IMR-90 (cell line): ENCODE measurements at regions not wholly inside any gene's neighbourhood (a gene's known extent, or its start where the extent isn't known, plus 50 kb on each side); places are given as distances from the start of the nearest gene placed in this dataset.
A peak's percentile ranks its signal among the peaks of the same experiment; 100 is the strongest.

Source experiments
- ATAC-seq: fragments of 200-7000 bp; cut with Tn5 transposase; 2 replicates; pipeline ENCODE4 v1.9.1; 2020; ENCODE audit warnings: low read depth, mild to moderate bottlenecking, moderate library complexity
- BruUV-seq: library from RNA; stranded (reverse); fragments of 400-500 nt; replicated peaks from 2 replicates; lab custom pipeline; 2021; lab: Mats Ljungman, UMichigan
- CTCF ChIA-PET: fragments of 300-600 bp; formaldehyde crosslinking; extraction: SDS; loops from one replicate; lab custom pipeline; 2021; ENCODE audit warnings: antibody characterized with exemption; lab: Yijun Ruan, JAX
- POLR2A ChIA-PET: fragments of 300-600 bp; sonication (Branson Sonifier 250); formaldehyde crosslinking; loops from one replicate; lab custom pipeline; 2022; ENCODE audit warnings: antibody characterized with exemption; ENCODE audit not compliant: unreplicated experiment; lab: Charles Lee
- DNase-seq: peaks from one replicate; pipeline ENCODE4 v3.0.0; 2013
- H2AFZ ChIP-seq: replicated peaks from 2 replicates; pipeline ENCODE3; 2013; ENCODE audit warnings: low read length, mild to moderate bottlenecking; ENCODE audit not compliant: poor library complexity
- H2AK5ac ChIP-seq: 2 replicates; pipeline ENCODE4 v1.6.1; 2013; ENCODE audit warnings: low read depth, low read length, inconsistent platforms
- H2AK9ac ChIP-seq: replicated peaks from 2 replicates; pipeline ENCODE3; 2013; ENCODE audit warnings: mild to moderate bottlenecking, low read depth, low read length, moderate library complexity; ENCODE audit not compliant: poor library complexity
- H2BK120ac ChIP-seq: 2 replicates; pipeline ENCODE4 v1.6.1; 2013; ENCODE audit warnings: low read depth, low read length, inconsistent platforms
- H2BK15ac ChIP-seq: 3 replicates; pipeline ENCODE4 v1.6.1; 2013; ENCODE audit warnings: low read depth, low read length, inconsistent platforms
- H2BK20ac ChIP-seq: 2 replicates; pipeline ENCODE4 v1.6.1; 2013; ENCODE audit warnings: low read depth, mild to moderate bottlenecking, inconsistent platforms, low read length, moderate library complexity
- H2BK5ac ChIP-seq: 2 replicates; pipeline ENCODE4 v1.6.1; 2013; ENCODE audit warnings: mild to moderate bottlenecking, low read depth, low read length, inconsistent platforms; ENCODE audit not compliant: poor library complexity, severe bottlenecking
- H3K14ac ChIP-seq: replicated peaks from 2 replicates; pipeline ENCODE4 v1.6.1; 2013; ENCODE audit warnings: low read depth, low read length, inconsistent platforms
- H3K18ac ChIP-seq: 2 replicates; pipeline ENCODE4 v1.6.1; 2013; ENCODE audit warnings: low read depth, low read length, control low read depth
- H3K23ac ChIP-seq: 2 replicates; pipeline ENCODE4 v1.6.1; 2013; ENCODE audit warnings: low read depth, low read length, inconsistent platforms
- H3K27ac ChIP-seq: 2 replicates; pipeline ENCODE4 v1.5.1; 2013; ENCODE audit warnings: mild to moderate bottlenecking, control low read depth, low read length; ENCODE audit not compliant: insufficient read depth
- H3K27me3 ChIP-seq: 2 replicates; pipeline ENCODE4 v1.6.1; 2013; ENCODE audit warnings: low read length; ENCODE audit not compliant: control insufficient read depth, insufficient read depth
- H3K36me3 ChIP-seq: 2 replicates; pipeline ENCODE4 v1.6.1; 2013; ENCODE audit warnings: low read length, mixed read lengths; ENCODE audit not compliant: control insufficient read depth, insufficient read depth
- H3K4ac ChIP-seq: 2 replicates; pipeline ENCODE4 v1.6.1; 2013; ENCODE audit warnings: low read depth, low read length, inconsistent platforms
- H3K4me1 ChIP-seq: 2 replicates; pipeline ENCODE4 v1.6.1; 2013; ENCODE audit warnings: low read length, mixed read lengths; ENCODE audit not compliant: control insufficient read depth, insufficient read depth
- H3K4me2 ChIP-seq: 2 replicates; pipeline ENCODE4 v1.6.1; 2013; ENCODE audit warnings: low read depth, mild to moderate bottlenecking, control low read depth, low read length, moderate library complexity
- H3K4me3 ChIP-seq: 2 replicates; pipeline ENCODE4 v1.5.1; 2013; ENCODE audit warnings: low read depth, mild to moderate bottlenecking, control low read depth, low read length, moderate library complexity; ENCODE audit not compliant: insufficient read depth
- H3K56ac ChIP-seq: 2 replicates; pipeline ENCODE4 v1.6.1; 2013; ENCODE audit warnings: low read length, inconsistent platforms; ENCODE audit not compliant: insufficient read depth; ENCODE audit errors: extremely low read depth
- H3K79me1 ChIP-seq, 2 experiments: 2 replicates each; pipeline ENCODE4 v1.6.1; 2013; ENCODE audit warnings: low read length in 2 of 2, inconsistent platforms in 1 of 2, low read depth in 1 of 2
- H3K9ac ChIP-seq: 2 replicates; pipeline ENCODE4 v1.6.1; 2013; ENCODE audit warnings: low read depth, low read length, control low read depth
- H3K9me1 ChIP-seq: 2 replicates; pipeline ENCODE4 v1.6.1; 2013; ENCODE audit warnings: low read length, inconsistent platforms; ENCODE audit not compliant: insufficient read depth
- H3K9me3 ChIP-seq: 2 replicates; pipeline ENCODE4 v1.6.1; 2013; ENCODE audit warnings: low read length; ENCODE audit not compliant: control insufficient read depth, insufficient read depth
- H4K20me1 ChIP-seq: 2 replicates; pipeline ENCODE4 v1.6.1; 2013; ENCODE audit warnings: low read length, inconsistent platforms; ENCODE audit not compliant: insufficient read depth
- H4K5ac ChIP-seq: 2 replicates; pipeline ENCODE4 v1.6.1; 2013; ENCODE audit warnings: mild to moderate bottlenecking, low read depth, low read length, control low read depth
- H4K8ac ChIP-seq, 2 experiments: 2 replicates each; pipeline ENCODE4 v1.6.1; 2013; ENCODE audit warnings: low read depth in 2 of 2, low read length in 2 of 2, control low read depth in 1 of 2, inconsistent platforms in 1 of 2
- H4K91ac ChIP-seq: 2 replicates; pipeline ENCODE4 v1.6.1; 2013; ENCODE audit warnings: low read depth, low read length, inconsistent platforms; ENCODE audit not compliant: insufficient read depth
- CEBPB ChIP-seq: IDR thresholded peaks from 2 replicates; pipeline ENCODE4 v1.6.1; 2012; ENCODE audit warnings: low read depth, low read length, improper control_type of control experiment
- CTCF ChIP-seq: conservative IDR thresholded peaks from 2 replicates; pipeline ENCODE4 v1.5.1; 2012; ENCODE audit warnings: mild to moderate bottlenecking, low read depth, low read length, improper control_type of control experiment
- WGBS, 2 experiments: methylation state at CpG; one replicate each; pipeline versions ENCODE4 v1.1.5 to v1.1.7; 2013; ENCODE audit warnings: missing lambda C conversion rate in 2 of 2; ENCODE audit not compliant: insufficient read length in 1 of 2; ENCODE audit errors: extremely low coverage in 2 of 2; 5-methylcytosine and 5-hydroxymethylcytosine counted together
- dilution Hi-C: fragments of 300-500 bp; cut with HindIII; formaldehyde crosslinking; loops from one replicate; pipeline ENCODE4 v1.14.3; 2018; ENCODE audit warnings: low sequenced_read_pairs; ENCODE audit not compliant: unreplicated experiment
- in situ Hi-C: fragments of 300-500 bp; cut with MboI; formaldehyde crosslinking; loops from 3 replicates; pipeline ENCODE4 v1.14.3; 2019; ENCODE audit warnings: low sequenced_read_pairs, inconsistent platforms, mixed read lengths
- intact Hi-C: fragments of 100-400 bp; cut with micrococcal nuclease; formaldehyde crosslinking; loops from 2 replicates; pipeline ENCODE4 v1.10.0; 2022

GRCh38 chr9:99748676-99749075 is 73.0 kb upstream of the NR4A3 start:
- ChIA-PET CTCF (no interaction called here), POLR2A (no interaction called here)
- Histone ChIP-seq H3K79me1 (no peaks in the 10 kb centered on the region), H3K9me3 (no peaks in the 10 kb centered on the region), H3K4me1 (no peaks in the 10 kb centered on the region), H3K23ac (no peak overlapping the region), H2AK5ac (no peak overlapping the region), H4K20me1 (no peaks in the 10 kb centered on the region), H3K18ac (no peak overlapping the region), H3K4ac (no peak overlapping the region), H3K9me1 (no peaks in the 10 kb centered on the region), H3K56ac (no peak overlapping the region), H4K91ac (no peak overlapping the region), H4K8ac (no peak overlapping the region), H2AK9ac (no peak overlapping the region), H3K27me3 (no peaks in the 10 kb centered on the region; the same call in 1 of the 2 replicates), H3K27ac (no peak overlapping the region), H3K14ac (no peak overlapping the region), H3K4me3 (no peak overlapping the region), H3K4me2 (no peak overlapping the region), H4K5ac (no peak overlapping the region), H2BK5ac (no peak overlapping the region), H2BK20ac (no peak overlapping the region), H2BK15ac (no peak overlapping the region), H3K9ac (no peak overlapping the region), H3K36me3 (no peaks in the 10 kb centered on the region), H2AFZ (no peak overlapping the region), H2BK120ac (no peak overlapping the region)
- ATAC-seq, result no peak
- intact Hi-C loops (no loop called here), dilution Hi-C loops (no loop called here), in situ Hi-C loops (no loop called here)
- DNase-seq, result no peak
- no CpG with 5 or more reads among the region's 1 CpG for WGBS, 2 experiments
- no TSS peak for BruUV-seq
- TF ChIP-seq CTCF, result no peak
- 0 out of 2 replicates have a peak, but pooled peaks have one; percentile 9 for TF ChIP-seq CEBPB
